CD14-positive monocyte (primary cell): ENCODE measurements at regions not wholly inside any gene's neighbourhood (a gene's known extent, or its start where the extent isn't known, plus 50 kb on each side); places are given as distances from the start of the nearest gene placed in this dataset.

ENCODE experiments used
- DNase-seq, 3 donors: peaks; one replicate each; pipeline ENCODE4 v3.0.0-alpha.2; 2011 to 2022
- H2AFZ ChIP-seq: 2 replicates; pipeline ENCODE4 v1.6.0; 2012; ENCODE audit warnings: mild to moderate bottlenecking, low read depth, low read length, inconsistent platforms; ENCODE audit not compliant: insufficient read depth, poor library complexity, severe bottlenecking
- H3K27ac ChIP-seq, 2 donors: 1 replicate in 1 of 2; 2 replicates in 1 of 2; pipeline ENCODE4 v1.5.1; 2012 to 2013; ENCODE audit warnings: low read length in 2 of 2, control low read depth in 1 of 2, inconsistent platforms in 1 of 2, low read depth in 1 of 2, mild to moderate bottlenecking in 1 of 2
- H3K27me3 ChIP-seq, 2 donors: one replicate each; pipeline versions ENCODE4 v1.6.0 to v1.6.1; 2011 to 2013; ENCODE audit warnings: low read length in 2 of 2; ENCODE audit not compliant: control insufficient read depth in 2 of 2, insufficient read depth in 2 of 2
- H3K36me3 ChIP-seq, 2 donors: replicated peaks in 1 of 2; 1 replicate in 1 of 2; 2 replicates in 1 of 2; pipeline versions ENCODE4 v1.5.1 to v1.6.1; 2012 to 2013; ENCODE audit warnings: low read length in 2 of 2, control low read depth in 1 of 2, inconsistent platforms in 1 of 2, mild to moderate bottlenecking in 1 of 2; ENCODE audit not compliant: insufficient read depth in 2 of 2, control insufficient read depth in 1 of 2
- H3K4me1 ChIP-seq, 2 donors: 1 replicate in 1 of 2; 2 replicates in 1 of 2; pipeline versions ENCODE4 v1.5.1 to v1.6.1; 2012 to 2013; ENCODE audit warnings: low read length in 2 of 2, control low read depth in 1 of 2, inconsistent platforms in 1 of 2, mild to moderate bottlenecking in 1 of 2, moderate library complexity in 1 of 2; ENCODE audit not compliant: insufficient read depth in 2 of 2, control insufficient read depth in 1 of 2
- H3K4me2 ChIP-seq: replicated peaks from 2 replicates; pipeline ENCODE3; 2012; ENCODE audit warnings: low read length, moderate library complexity, mild to moderate bottlenecking; ENCODE audit not compliant: poor library complexity, severe bottlenecking; ENCODE audit errors: extremely low read depth
- H3K4me3 ChIP-seq, 3 experiments: fragments of 200-600 bp in 1 of 3; sonication (generic) in 1 of 3; replicated peaks in 1 of 3; 1 replicate in 2 of 3; 2 replicates in 1 of 3; pipeline ENCODE4 v1.5.1; 2011 to 2013; ENCODE audit warnings: low read length in 3 of 3, mild to moderate bottlenecking in 3 of 3, control low read depth in 2 of 3, low read depth in 2 of 3, inconsistent platforms in 1 of 3, moderate library complexity in 1 of 3
- H3K79me2 ChIP-seq: 2 replicates; pipeline ENCODE4 v1.6.0; 2012; ENCODE audit warnings: mild to moderate bottlenecking, control low read depth, inconsistent platforms, low read length, moderate library complexity; ENCODE audit not compliant: insufficient read depth
- H3K9ac ChIP-seq: 2 replicates; pipeline ENCODE4 v1.6.0; 2017; ENCODE audit warnings: low read length, mild to moderate bottlenecking; ENCODE audit not compliant: insufficient read depth, poor library complexity, severe bottlenecking
- H3K9me3 ChIP-seq, 2 donors: replicated peaks in 1 of 2; 1 replicate in 1 of 2; 2 replicates in 1 of 2; pipeline versions ENCODE4 v1.5.1 to v1.6.1; 2012 to 2013; ENCODE audit warnings: low read length in 2 of 2, control low read depth in 1 of 2; ENCODE audit not compliant: control insufficient read depth in 1 of 2, insufficient read depth in 1 of 2
- H4K20me1 ChIP-seq: 2 replicates; pipeline ENCODE4 v1.6.0; 2012; ENCODE audit warnings: mild to moderate bottlenecking, low read length, control low read depth, moderate library complexity; ENCODE audit not compliant: insufficient read depth
- H3K27ac Mint-ChIP-seq, 7 donors: one replicate each; pipeline ENCODE4 v1.8.0; 2020; ENCODE audit warnings: mild to moderate bottlenecking in 7 of 7, mixed read lengths in 7 of 7, moderate library complexity in 6 of 7, inconsistent platforms in 2 of 7
- H3K27me3 Mint-ChIP-seq, 3 donors: one replicate each; pipeline ENCODE4 v1.8.0; 2021 to 2022; ENCODE audit warnings: low read depth in 3 of 3, mild to moderate bottlenecking in 3 of 3, mixed read lengths in 3 of 3, moderate library complexity in 3 of 3, inconsistent platforms in 1 of 3
- H3K36me3 Mint-ChIP-seq, 2 donors: one replicate each; pipeline ENCODE4 v1.8.0; 2020; ENCODE audit warnings: mixed read lengths in 2 of 2, inconsistent platforms in 1 of 2, mild to moderate bottlenecking in 1 of 2
- H3K4me1 Mint-ChIP-seq: one replicate; pipeline ENCODE4 v1.8.0; 2020; ENCODE audit warnings: mild to moderate bottlenecking, mixed read lengths
- H3K4me3 Mint-ChIP-seq, 2 donors: one replicate each; pipeline ENCODE4 v1.8.0; 2020; ENCODE audit warnings: mild to moderate bottlenecking in 2 of 2, mixed read lengths in 2 of 2, moderate library complexity in 1 of 2
- H3K9me3 Mint-ChIP-seq, 7 donors: one replicate each; pipeline ENCODE4 v1.8.0; 2020 to 2022; ENCODE audit warnings: mixed read lengths in 7 of 7, mild to moderate bottlenecking in 6 of 7, moderate library complexity in 6 of 7, inconsistent platforms in 2 of 7
- WGBS: methylation state at CpG from one replicate; pipeline ENCODE4 v1.1.5; 2013; ENCODE audit warnings: missing lambda C conversion rate; ENCODE audit not compliant: insufficient coverage; 5-methylcytosine and 5-hydroxymethylcytosine counted together
- intact Hi-C, 2 donors: fragments of 100-400 bp; cut with micrococcal nuclease; formaldehyde crosslinking; loops; one replicate each; pipeline versions ENCODE4 v1.15.0 to v1.15.1; 2023
- TF ChIP-seq, protein P1 (sequence below): fragments of 200-600 bp; IDR thresholded peaks from one replicate; pipeline ENCODE4 v1.8.0; 2022; ENCODE audit warnings: antibody characterized with exemption, mild to moderate bottlenecking

DNA sequence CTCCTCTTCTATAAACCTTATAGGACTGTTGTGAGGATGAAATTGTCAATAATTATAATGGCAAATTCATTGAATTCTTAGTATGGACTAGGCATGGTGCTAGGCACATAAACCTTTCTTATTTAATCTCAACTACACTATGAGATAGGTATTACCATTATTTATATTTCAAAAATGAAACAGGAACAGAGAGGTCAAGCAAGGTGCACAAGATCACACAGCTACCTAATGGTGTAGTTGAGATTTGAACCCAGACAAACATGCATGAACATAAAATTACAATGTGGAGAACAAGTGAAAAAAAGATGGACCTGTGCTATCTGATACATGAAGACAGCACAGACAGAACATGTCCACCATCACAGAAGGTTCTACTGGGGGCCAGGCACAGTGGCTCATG is 156.7 kb downstream of the AXIN2 start:
- Histone ChIP-seq H3K9ac (no peak overlapping the region), H2AFZ (no peak overlapping the region), H3K4me1 (no peaks in the 10 kb centered on the region), H3K4me2 (no peak overlapping the region), H3K4me3 (no peak overlapping the region), H3K27me3 (no peaks in the 10 kb centered on the region), H3K36me3 (no peaks in the 10 kb centered on the region), H4K20me1 (no peaks in the 10 kb centered on the region), H3K27ac (no peak overlapping the region), H3K9me3 (no peaks in the 10 kb centered on the region), H3K79me2 (no peaks in the 10 kb centered on the region)
- Mint-ChIP-seq H3K4me3 (no peak overlapping the region), H3K4me1 (no peaks in the 10 kb centered on the region), H3K27ac (no peak overlapping the region), H3K9me3 (peaks cover 0 to 2% (median 0%) of the 10 kb centered on the region in 7 donors), H3K27me3 (peaks cover 3 to 9% (median 7%) of the 10 kb centered on the region in 3 donors), H3K36me3 (no peaks in the 10 kb centered on the region)
- no peak for DNase-seq
- intact Hi-C loops: no loop called here
- TF ChIP-seq, protein P1, sequence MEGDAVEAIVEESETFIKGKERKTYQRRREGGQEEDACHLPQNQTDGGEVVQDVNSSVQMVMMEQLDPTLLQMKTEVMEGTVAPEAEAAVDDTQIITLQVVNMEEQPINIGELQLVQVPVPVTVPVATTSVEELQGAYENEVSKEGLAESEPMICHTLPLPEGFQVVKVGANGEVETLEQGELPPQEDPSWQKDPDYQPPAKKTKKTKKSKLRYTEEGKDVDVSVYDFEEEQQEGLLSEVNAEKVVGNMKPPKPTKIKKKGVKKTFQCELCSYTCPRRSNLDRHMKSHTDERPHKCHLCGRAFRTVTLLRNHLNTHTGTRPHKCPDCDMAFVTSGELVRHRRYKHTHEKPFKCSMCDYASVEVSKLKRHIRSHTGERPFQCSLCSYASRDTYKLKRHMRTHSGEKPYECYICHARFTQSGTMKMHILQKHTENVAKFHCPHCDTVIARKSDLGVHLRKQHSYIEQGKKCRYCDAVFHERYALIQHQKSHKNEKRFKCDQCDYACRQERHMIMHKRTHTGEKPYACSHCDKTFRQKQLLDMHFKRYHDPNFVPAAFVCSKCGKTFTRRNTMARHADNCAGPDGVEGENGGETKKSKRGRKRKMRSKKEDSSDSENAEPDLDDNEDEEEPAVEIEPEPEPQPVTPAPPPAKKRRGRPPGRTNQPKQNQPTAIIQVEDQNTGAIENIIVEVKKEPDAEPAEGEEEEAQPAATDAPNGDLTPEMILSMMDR: no peak

DNA sequence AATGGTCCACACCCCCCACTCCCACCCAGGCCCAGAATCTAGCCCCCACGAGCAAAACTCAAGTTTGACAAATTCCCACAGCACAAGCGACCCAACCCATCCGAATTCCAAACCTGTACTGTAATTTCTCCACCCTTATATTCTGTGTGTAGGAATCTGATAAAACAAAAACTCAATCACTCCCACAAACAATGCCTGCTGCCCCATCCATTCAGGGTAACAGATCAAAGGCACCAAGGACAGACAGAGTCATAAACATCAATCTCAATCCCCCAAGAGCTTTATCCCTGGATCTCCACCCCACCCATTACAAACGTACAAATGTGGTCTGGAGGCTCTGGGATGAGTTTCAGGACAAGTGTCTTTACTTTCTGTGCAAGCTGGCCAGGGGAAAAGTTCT is 157.8 kb downstream of the AXIN2 start:
- H3K27me3 ChIP-seq: no peaks in the 10 kb centered on the region
- H3K4me3 ChIP-seq: no peak overlapping the region
- H3K79me2 ChIP-seq: no peaks in the 10 kb centered on the region
- Mint-ChIP-seq H3K36me3 (no peaks in the 10 kb centered on the region), H3K27ac (peak overlapping the region in 1 of 7 donors; percentile 20), H3K4me3 (no peak overlapping the region), H3K9me3 (peaks cover 0 to 3% (median 0%) of the 10 kb centered on the region in 7 donors), H3K4me1 (no peaks in the 10 kb centered on the region), H3K27me3 (peaks cover 6 to 9% (median 7%) of the 10 kb centered on the region in 3 donors)
- H2AFZ ChIP-seq: no peak overlapping the region
- no peaks in the 10 kb centered on the region for H3K36me3 ChIP-seq
- H3K4me1 ChIP-seq: no peaks in the 10 kb centered on the region
- no peak overlapping the region for H3K9ac ChIP-seq
- H3K9me3 ChIP-seq: no peaks in the 10 kb centered on the region
- intact Hi-C loops: no loop called here
- H3K27ac ChIP-seq: no peak overlapping the region
- H3K4me2 ChIP-seq: no peak overlapping the region
- no peak for DNase-seq
- TF ChIP-seq, protein P1: no peak
- WGBS: no CpG with 5 or more reads among the region's 4 CpGs
- H4K20me1 ChIP-seq: no peaks in the 10 kb centered on the region
